ENCODE measurements at regions not wholly inside any gene's neighbourhood (a gene's known extent, or its start where the extent isn't known, plus 50 kb on each side); places are given as distances from the start of the nearest gene placed in this dataset.

DNA sequence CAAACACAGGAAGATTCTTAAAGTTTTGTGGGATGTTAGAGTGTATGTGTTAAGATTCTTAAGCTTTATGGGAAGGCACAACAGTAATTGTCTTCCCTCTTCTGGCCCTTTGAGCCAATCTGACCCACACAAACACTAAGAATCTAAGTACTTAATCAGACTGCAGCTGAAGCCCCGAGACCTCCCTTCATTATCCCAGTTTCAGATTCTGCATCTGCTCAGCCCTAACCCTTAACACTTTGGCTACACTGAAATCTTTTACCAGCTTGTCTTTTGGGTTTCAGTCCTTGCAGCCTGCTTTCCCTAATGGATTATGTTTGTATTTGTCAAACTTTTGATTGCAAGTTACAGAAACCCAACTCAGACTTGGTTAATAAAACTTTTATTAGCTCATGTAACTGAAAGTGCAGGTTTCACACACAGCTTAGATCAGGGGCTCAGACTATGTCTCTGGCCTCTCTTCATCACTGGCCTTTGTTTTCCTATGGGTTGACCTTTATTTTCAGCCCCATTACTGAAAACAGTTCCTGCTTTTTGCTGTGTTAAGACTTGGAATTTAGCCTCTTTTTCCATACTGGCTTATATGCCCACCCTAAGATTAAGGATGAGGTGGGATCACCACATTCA is 71.5 kb downstream of the COX7C start:
- POLR2A ChIA-PET: no interaction called here
- DNase-seq (ENCODE audit: low spot score) (no peak), ATAC-seq (no peak)
- Mint-ChIP-seq H3K27me3 (ENCODE audit: low read depth) (no peaks in the 10 kb centered on the region), H3K36me3 (no peaks in the 10 kb centered on the region), H3K9me3 (no peaks in the 10 kb centered on the region), H3K4me1 (no peaks in the 10 kb centered on the region), H3K27ac (no peak overlapping the region), H3K4me3 (no peak overlapping the region)
- TF ChIP-seq NFE2L1 (CRISPR knock-in tag; IDR thresholded peaks at IDR 0.05) (no peak), GTF2I (CRISPR knock-in tag; conservative IDR thresholded peaks at IDR 0.05) (no peak), ZNF396 (CRISPR knock-in tag; IDR thresholded peaks at IDR 0.05; ENCODE audit: borderline replicate concordance) (no peak), ZNF317 (CRISPR knock-in tag; IDR thresholded peaks at IDR 0.05; ENCODE audit: borderline replicate concordance, low read depth) (no peak), KAT7 (CRISPR knock-in tag; IDR thresholded peaks at IDR 0.05; ENCODE audit: borderline replicate concordance) (no peak), SOX15 (CRISPR knock-in tag; IDR thresholded peaks at IDR 0.05) (no peak), CBFB (CRISPR knock-in tag; IDR thresholded peaks at IDR 0.05; ENCODE audit: low read depth) (no peak), TCF7 (CRISPR knock-in tag; IDR thresholded peaks at IDR 0.05; ENCODE audit: low read depth) (no peak), FOXP1 (CRISPR knock-in tag; IDR thresholded peaks at IDR 0.05; ENCODE audit: borderline replicate concordance) (no peak)
- TF ChIP-seq, protein P1, sequence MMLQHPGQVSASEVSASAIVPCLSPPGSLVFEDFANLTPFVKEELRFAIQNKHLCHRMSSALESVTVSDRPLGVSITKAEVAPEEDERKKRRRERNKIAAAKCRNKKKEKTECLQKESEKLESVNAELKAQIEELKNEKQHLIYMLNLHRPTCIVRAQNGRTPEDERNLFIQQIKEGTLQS (CRISPR knock-in tag; conservative IDR thresholded peaks at IDR 0.05): no peak
- TF ChIP-seq, protein P2, sequence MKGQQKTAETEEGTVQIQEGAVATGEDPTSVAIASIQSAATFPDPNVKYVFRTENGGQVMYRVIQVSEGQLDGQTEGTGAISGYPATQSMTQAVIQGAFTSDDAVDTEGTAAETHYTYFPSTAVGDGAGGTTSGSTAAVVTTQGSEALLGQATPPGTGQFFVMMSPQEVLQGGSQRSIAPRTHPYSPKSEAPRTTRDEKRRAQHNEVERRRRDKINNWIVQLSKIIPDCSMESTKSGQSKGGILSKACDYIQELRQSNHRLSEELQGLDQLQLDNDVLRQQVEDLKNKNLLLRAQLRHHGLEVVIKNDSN (CRISPR knock-in tag; IDR thresholded peaks at IDR 0.05): no peak
- TF ChIP-seq, protein P3, sequence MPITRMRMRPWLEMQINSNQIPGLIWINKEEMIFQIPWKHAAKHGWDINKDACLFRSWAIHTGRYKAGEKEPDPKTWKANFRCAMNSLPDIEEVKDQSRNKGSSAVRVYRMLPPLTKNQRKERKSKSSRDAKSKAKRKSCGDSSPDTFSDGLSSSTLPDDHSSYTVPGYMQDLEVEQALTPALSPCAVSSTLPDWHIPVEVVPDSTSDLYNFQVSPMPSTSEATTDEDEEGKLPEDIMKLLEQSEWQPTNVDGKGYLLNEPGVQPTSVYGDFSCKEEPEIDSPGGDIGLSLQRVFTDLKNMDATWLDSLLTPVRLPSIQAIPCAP (CRISPR knock-in tag; IDR thresholded peaks at IDR 0.05): no peak
- TF ChIP-seq, protein P4, sequence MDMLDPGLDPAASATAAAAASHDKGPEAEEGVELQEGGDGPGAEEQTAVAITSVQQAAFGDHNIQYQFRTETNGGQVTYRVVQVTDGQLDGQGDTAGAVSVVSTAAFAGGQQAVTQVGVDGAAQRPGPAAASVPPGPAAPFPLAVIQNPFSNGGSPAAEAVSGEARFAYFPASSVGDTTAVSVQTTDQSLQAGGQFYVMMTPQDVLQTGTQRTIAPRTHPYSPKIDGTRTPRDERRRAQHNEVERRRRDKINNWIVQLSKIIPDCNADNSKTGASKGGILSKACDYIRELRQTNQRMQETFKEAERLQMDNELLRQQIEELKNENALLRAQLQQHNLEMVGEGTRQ (CRISPR knock-in tag; IDR thresholded peaks at IDR 0.05): no peak
- TF ChIP-seq, protein P5, sequence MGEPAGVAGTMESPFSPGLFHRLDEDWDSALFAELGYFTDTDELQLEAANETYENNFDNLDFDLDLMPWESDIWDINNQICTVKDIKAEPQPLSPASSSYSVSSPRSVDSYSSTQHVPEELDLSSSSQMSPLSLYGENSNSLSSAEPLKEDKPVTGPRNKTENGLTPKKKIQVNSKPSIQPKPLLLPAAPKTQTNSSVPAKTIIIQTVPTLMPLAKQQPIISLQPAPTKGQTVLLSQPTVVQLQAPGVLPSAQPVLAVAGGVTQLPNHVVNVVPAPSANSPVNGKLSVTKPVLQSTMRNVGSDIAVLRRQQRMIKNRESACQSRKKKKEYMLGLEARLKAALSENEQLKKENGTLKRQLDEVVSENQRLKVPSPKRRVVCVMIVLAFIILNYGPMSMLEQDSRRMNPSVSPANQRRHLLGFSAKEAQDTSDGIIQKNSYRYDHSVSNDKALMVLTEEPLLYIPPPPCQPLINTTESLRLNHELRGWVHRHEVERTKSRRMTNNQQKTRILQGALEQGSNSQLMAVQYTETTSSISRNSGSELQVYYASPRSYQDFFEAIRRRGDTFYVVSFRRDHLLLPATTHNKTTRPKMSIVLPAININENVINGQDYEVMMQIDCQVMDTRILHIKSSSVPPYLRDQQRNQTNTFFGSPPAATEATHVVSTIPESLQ (CRISPR knock-in tag; IDR thresholded peaks at IDR 0.05): no peak
- TF ChIP-seq, protein P6, sequence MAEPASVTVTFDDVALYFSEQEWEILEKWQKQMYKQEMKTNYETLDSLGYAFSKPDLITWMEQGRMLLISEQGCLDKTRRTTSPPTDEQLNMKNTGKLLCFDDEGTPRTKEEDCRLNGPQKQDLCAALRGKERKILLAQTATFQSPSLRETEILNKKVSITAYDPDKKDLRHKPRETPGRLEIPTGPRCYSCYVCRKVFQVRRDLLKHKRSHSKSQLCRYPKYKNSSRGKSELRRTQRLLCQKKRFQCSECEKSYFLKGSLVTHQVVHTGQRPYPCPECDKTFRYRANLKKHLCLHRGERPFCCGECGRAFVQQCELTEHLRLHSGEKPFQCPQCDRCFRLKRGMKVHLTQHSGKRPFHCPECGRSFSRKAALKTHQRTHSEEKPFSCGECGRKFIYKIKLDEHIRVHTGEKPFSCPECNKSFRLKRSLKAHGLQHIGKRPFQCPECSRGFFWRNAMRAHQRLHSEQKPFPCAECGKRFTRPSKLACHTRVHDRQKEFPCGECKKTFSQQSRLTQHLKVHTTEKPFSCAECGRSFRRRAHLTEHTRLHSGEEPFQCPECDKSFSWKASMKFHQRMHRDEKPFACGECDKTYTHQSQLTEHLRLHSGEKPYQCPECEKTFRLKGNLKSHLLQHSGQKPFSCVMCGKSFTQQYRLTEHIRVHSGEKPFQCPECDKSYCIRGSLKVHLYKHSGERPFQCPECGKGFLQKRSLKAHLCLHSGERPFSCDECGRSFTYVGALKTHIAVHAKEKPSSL (CRISPR knock-in tag; conservative IDR thresholded peaks at IDR 0.05): no peak
- TF ChIP-seq, protein P7, sequence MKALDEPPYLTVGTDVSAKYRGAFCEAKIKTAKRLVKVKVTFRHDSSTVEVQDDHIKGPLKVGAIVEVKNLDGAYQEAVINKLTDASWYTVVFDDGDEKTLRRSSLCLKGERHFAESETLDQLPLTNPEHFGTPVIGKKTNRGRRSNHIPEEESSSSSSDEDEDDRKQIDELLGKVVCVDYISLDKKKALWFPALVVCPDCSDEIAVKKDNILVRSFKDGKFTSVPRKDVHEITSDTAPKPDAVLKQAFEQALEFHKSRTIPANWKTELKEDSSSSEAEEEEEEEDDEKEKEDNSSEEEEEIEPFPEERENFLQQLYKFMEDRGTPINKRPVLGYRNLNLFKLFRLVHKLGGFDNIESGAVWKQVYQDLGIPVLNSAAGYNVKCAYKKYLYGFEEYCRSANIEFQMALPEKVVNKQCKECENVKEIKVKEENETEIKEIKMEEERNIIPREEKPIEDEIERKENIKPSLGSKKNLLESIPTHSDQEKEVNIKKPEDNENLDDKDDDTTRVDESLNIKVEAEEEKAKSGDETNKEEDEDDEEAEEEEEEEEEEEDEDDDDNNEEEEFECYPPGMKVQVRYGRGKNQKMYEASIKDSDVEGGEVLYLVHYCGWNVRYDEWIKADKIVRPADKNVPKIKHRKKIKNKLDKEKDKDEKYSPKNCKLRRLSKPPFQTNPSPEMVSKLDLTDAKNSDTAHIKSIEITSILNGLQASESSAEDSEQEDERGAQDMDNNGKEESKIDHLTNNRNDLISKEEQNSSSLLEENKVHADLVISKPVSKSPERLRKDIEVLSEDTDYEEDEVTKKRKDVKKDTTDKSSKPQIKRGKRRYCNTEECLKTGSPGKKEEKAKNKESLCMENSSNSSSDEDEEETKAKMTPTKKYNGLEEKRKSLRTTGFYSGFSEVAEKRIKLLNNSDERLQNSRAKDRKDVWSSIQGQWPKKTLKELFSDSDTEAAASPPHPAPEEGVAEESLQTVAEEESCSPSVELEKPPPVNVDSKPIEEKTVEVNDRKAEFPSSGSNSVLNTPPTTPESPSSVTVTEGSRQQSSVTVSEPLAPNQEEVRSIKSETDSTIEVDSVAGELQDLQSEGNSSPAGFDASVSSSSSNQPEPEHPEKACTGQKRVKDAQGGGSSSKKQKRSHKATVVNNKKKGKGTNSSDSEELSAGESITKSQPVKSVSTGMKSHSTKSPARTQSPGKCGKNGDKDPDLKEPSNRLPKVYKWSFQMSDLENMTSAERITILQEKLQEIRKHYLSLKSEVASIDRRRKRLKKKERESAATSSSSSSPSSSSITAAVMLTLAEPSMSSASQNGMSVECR (CRISPR knock-in tag; IDR thresholded peaks at IDR 0.05; ENCODE audit: borderline replicate concordance): no peak
- TF ChIP-seq, protein P8, sequence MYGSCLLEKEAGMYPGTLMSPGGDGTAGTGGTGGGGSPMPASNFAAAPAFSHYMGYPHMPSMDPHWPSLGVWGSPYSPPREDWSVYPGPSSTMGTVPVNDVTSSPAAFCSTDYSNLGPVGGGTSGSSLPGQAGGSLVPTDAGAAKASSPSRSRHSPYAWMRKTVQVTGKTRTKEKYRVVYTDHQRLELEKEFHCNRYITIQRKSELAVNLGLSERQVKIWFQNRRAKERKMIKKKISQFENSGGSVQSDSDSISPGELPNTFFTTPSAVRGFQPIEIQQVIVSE (CRISPR knock-in tag; IDR thresholded peaks at IDR 0.05; ENCODE audit: borderline replicate concordance): no peak
- TF ChIP-seq, protein P9, sequence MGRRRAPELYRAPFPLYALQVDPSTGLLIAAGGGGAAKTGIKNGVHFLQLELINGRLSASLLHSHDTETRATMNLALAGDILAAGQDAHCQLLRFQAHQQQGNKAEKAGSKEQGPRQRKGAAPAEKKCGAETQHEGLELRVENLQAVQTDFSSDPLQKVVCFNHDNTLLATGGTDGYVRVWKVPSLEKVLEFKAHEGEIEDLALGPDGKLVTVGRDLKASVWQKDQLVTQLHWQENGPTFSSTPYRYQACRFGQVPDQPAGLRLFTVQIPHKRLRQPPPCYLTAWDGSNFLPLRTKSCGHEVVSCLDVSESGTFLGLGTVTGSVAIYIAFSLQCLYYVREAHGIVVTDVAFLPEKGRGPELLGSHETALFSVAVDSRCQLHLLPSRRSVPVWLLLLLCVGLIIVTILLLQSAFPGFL (CRISPR knock-in tag; IDR thresholded peaks at IDR 0.05; ENCODE audit: borderline replicate concordance): no peak
- CTCF ChIA-PET: interaction anchor here (1.5 kb wide), 2 partner anchors 226 to 279 kb away, joined by 4 to 5 read pairs; no protein-coding TSS in a partner anchor
